DND-41 (cell line): ENCODE measurements at regions not wholly inside any gene's neighbourhood (a gene's known extent, or its start where the extent isn't known, plus 50 kb on each side); places are given as distances from the start of the nearest gene placed in this dataset.

Source experiments
- ATAC-seq: fragments of 200-7000 bp; cut with Tn5 transposase; 3 replicates; pipeline ENCODE4 v1.9.1; 2021; ENCODE audit warnings: low read depth; ENCODE audit not compliant: insufficient read depth
- DNase-seq: peaks from one replicate; pipeline ENCODE4 v3.0.0-alpha.2; 2020
- H2AFZ ChIP-seq: 2 replicates; pipeline ENCODE4 v1.6.0; 2012; ENCODE audit warnings: low read depth, low read length
- H3K27ac ChIP-seq: 2 replicates; pipeline ENCODE4 v1.5.1; 2012; ENCODE audit warnings: low read length, inconsistent platforms
- H3K27me3 ChIP-seq: fragments of 200-600 bp; sonication (generic); 2 replicates; pipeline ENCODE4 v1.6.0; 2012; ENCODE audit warnings: low read length, mild to moderate bottlenecking, inconsistent platforms; ENCODE audit not compliant: insufficient read depth, poor library complexity
- H3K36me3 ChIP-seq: 2 replicates; pipeline ENCODE4 v1.5.1; 2012; ENCODE audit warnings: low read length, inconsistent platforms; ENCODE audit not compliant: insufficient read depth
- H3K4me1 ChIP-seq: 2 replicates; pipeline ENCODE4 v1.5.1; 2012; ENCODE audit warnings: mild to moderate bottlenecking, low read length; ENCODE audit not compliant: insufficient read depth
- H3K4me2 ChIP-seq: 2 replicates; pipeline ENCODE4 v1.6.0; 2012; ENCODE audit warnings: mild to moderate bottlenecking, moderate library complexity, low read length, inconsistent platforms; ENCODE audit not compliant: insufficient read depth
- H3K4me3 ChIP-seq, 2 experiments: fragments of 200-600 bp in 1 of 2; shearing (Covaris generic) in 1 of 2; 2 replicates each; pipeline ENCODE4 v1.5.1; 2012 to 2016; ENCODE audit warnings: inconsistent platforms in 2 of 2, low read length in 2 of 2, mild to moderate bottlenecking in 2 of 2, low read depth in 1 of 2, moderate library complexity in 1 of 2
- H3K79me2 ChIP-seq: 2 replicates; pipeline ENCODE4 v1.6.0; 2012; ENCODE audit warnings: low read length, inconsistent platforms; ENCODE audit not compliant: insufficient read depth
- H3K9ac ChIP-seq: 2 replicates; pipeline ENCODE4 v1.6.0; 2012; ENCODE audit warnings: low read depth, mild to moderate bottlenecking, inconsistent platforms, low read length, moderate library complexity
- H3K9me3 ChIP-seq: 2 replicates; pipeline ENCODE4 v1.5.1; 2012; ENCODE audit warnings: low read length, moderate library complexity, mild to moderate bottlenecking, inconsistent platforms; ENCODE audit not compliant: insufficient read depth, severe bottlenecking
- H4K20me1 ChIP-seq: 2 replicates; pipeline ENCODE4 v1.6.0; 2012; ENCODE audit warnings: low read length; ENCODE audit not compliant: insufficient read depth
- EZH2 ChIP-seq: IDR thresholded peaks from 3 replicates; pipeline ENCODE4 v1.6.1; 2012; ENCODE audit warnings: borderline replicate concordance, low read depth, mild to moderate bottlenecking, moderate library complexity, low read length, inconsistent platforms; ENCODE audit not compliant: severe bottlenecking
- TF ChIP-seq, protein P1 (sequence below): IDR thresholded peaks from 2 replicates; pipeline ENCODE4 v1.5.1; 2012; ENCODE audit warnings: borderline replicate concordance, low read length, moderate library complexity, mild to moderate bottlenecking; ENCODE audit not compliant: poor library complexity, severe bottlenecking; ENCODE audit errors: extremely low read depth

DNA sequence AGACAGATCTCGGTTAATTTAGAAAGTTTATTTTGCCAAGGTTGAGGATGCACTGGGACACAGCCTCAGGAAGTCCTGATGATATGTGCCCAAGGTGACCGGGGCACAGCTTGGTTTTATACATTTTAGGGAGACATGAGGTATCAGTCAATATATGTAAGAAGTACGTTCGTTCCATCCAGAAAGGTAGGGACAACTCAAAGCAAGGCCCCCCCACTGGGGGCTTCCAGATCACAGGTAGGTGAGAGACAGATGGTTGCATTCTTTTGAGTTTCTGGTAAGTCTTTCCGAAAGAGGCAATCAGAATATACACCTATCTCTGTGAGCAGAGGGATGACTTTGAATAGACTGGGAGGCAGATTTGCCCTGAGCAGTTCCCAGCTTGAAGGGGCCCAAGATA is 60.4 kb upstream of the VTCN1 start:
- H3K27ac ChIP-seq: no peak overlapping the region
- H4K20me1 ChIP-seq: no peaks in the 10 kb centered on the region
- no peak overlapping the region for H3K4me2 ChIP-seq
- DNase-seq (no peak), ATAC-seq (no peak)
- no peaks in the 10 kb centered on the region for H3K9me3 ChIP-seq
- TF ChIP-seq, protein P1, sequence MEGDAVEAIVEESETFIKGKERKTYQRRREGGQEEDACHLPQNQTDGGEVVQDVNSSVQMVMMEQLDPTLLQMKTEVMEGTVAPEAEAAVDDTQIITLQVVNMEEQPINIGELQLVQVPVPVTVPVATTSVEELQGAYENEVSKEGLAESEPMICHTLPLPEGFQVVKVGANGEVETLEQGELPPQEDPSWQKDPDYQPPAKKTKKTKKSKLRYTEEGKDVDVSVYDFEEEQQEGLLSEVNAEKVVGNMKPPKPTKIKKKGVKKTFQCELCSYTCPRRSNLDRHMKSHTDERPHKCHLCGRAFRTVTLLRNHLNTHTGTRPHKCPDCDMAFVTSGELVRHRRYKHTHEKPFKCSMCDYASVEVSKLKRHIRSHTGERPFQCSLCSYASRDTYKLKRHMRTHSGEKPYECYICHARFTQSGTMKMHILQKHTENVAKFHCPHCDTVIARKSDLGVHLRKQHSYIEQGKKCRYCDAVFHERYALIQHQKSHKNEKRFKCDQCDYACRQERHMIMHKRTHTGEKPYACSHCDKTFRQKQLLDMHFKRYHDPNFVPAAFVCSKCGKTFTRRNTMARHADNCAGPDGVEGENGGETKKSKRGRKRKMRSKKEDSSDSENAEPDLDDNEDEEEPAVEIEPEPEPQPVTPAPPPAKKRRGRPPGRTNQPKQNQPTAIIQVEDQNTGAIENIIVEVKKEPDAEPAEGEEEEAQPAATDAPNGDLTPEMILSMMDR: no peak
- TF ChIP-seq EZH2: no peak
- no peak overlapping the region for H3K9ac ChIP-seq
- H3K79me2 ChIP-seq: no peaks in the 10 kb centered on the region
- peaks cover 10% of the 10 kb centered on the region for H3K27me3 ChIP-seq
- H3K36me3 ChIP-seq: no peaks in the 10 kb centered on the region
- H2AFZ ChIP-seq: no peak overlapping the region
- H3K4me1 ChIP-seq: no peaks in the 10 kb centered on the region
- no peak overlapping the region for H3K4me3 ChIP-seq

DNA sequence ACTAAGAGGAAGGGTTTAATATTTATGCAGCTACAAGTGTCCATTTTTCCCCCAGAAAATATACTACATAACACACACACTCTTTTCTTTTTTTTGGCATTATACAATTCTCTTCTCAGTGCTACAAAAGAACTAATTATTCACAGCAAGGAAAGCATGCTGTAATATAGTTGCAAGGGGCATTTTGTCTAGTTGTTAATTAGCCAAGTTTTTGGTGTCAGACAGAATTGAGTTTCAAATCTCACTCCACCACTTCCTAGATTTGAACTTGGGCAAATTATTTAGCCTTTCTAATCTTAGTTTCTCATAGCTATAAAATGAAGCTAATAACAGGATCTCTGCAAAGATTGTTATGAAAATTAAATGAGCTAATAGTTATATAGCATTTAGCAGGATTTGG is 60.0 kb upstream of the VTCN1 start:
- Histone ChIP-seq H3K4me1 (no peaks in the 10 kb centered on the region), H3K9ac (no peak overlapping the region), H3K4me3 (no peak overlapping the region), H3K4me2 (no peak overlapping the region), H3K36me3 (no peaks in the 10 kb centered on the region), H3K9me3 (no peaks in the 10 kb centered on the region), H4K20me1 (no peaks in the 10 kb centered on the region), H2AFZ (no peak overlapping the region), H3K27ac (no peak overlapping the region), H3K27me3 (peaks cover 7% of the 10 kb centered on the region), H3K79me2 (no peaks in the 10 kb centered on the region)
- ATAC-seq: no peak
- TF ChIP-seq, protein P1: no peak
- no peak for TF ChIP-seq EZH2
- no peak for DNase-seq

DNA sequence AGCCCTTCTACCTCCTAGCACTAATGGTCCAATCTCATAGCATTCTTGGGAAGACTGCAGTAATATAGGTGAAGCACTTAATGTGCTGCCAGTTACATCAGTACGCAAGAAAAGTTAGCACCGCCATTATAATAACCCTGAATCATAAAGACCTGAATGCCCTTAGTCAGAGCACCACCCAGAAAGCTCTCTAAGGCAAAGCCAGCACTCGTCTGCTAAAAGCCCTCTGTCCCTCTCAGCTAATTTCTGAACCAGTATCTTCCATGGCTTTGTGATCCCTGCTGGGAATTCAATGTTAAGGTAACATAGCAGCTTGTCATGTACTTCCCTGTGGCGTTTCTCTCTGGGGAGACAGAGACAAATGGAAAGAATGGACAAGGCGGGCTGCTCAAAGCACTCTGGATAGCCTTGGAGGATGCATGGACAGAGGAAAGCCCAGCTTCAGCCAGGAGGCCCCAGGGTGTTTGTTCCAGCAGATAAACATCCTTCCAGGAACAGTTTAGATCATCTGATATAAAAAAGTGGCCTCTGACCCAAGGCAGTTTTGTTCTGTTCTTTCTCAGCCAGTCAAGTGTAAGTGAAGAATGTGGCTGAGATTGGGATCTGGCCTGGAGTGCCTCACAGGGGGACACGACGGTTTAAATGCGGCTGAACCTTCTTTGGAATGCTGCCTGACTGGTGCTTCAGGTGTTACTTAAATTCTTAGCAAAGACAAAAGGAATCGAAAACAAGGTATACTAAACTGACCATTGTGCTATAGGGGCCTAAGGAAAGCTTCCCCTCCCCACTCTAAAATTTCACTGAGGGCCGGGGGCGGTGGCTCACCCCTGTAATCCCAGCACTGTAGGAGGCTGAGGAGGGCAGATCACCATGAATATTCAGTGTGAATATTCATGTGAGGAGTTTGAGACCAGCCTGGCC is 58.1 kb upstream of the VTCN1 start:
- H3K9ac ChIP-seq: no peak overlapping the region
- no peak overlapping the region for H3K4me3 ChIP-seq
- no peak for TF ChIP-seq EZH2
- TF ChIP-seq, protein P1: no peak
- no peak overlapping the region for H3K27ac ChIP-seq
- H3K79me2 ChIP-seq: no peaks in the 10 kb centered on the region
- ATAC-seq: no peak
- H3K27me3 ChIP-seq: peaks cover 3% of the 10 kb centered on the region
- H3K9me3 ChIP-seq: no peaks in the 10 kb centered on the region
- DNase-seq: no peak
- no peaks in the 10 kb centered on the region for H3K36me3 ChIP-seq
- no peaks in the 10 kb centered on the region for H4K20me1 ChIP-seq
- H2AFZ ChIP-seq: no peak overlapping the region
- no peak overlapping the region for H3K4me2 ChIP-seq
- H3K4me1 ChIP-seq: no peaks in the 10 kb centered on the region

DNA sequence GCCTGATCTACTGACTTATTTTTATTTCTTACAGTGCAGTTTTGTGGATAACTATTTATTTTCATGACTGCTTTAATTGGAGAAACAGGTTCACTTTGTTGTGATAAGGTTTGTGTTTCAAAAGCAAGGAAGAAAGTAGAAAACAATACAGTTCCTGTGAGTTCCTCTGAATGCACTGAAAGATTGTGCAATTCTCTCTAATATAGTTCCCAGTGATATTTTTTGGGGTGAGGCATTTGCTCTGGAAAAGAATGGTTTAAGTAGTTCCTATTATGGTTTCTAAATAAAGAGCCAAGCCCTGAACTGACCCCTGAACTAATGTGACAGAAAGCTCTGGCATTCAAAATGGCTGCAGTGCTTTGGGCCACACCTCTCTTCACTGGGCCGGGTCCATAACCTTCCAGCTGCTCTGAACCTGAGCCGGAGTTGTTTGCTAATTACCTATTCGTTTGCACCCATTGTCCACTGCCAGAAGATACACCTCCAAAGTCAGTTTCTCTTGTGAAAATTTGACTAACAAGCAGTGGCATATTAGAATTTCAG is 56.6 kb upstream of the VTCN1 start:
- Histone ChIP-seq H3K4me1 (no peaks in the 10 kb centered on the region), H3K27ac (no peak overlapping the region), H3K36me3 (no peaks in the 10 kb centered on the region), H2AFZ (no peak overlapping the region), H3K79me2 (no peaks in the 10 kb centered on the region), H4K20me1 (no peaks in the 10 kb centered on the region), H3K27me3 (peaks cover 3% of the 10 kb centered on the region), H3K9me3 (no peaks in the 10 kb centered on the region), H3K4me2 (no peak overlapping the region), H3K4me3 (no peak overlapping the region), H3K9ac (no peak overlapping the region)
- no peak for ATAC-seq
- TF ChIP-seq, protein P1: no peak
- TF ChIP-seq EZH2: no peak
- no peak for DNase-seq
